ENCODE measurements at regions not wholly inside any gene's neighbourhood (a gene's known extent, or its start where the extent isn't known, plus 50 kb on each side); places are given as distances from the start of the nearest gene placed in this dataset.

DNA sequence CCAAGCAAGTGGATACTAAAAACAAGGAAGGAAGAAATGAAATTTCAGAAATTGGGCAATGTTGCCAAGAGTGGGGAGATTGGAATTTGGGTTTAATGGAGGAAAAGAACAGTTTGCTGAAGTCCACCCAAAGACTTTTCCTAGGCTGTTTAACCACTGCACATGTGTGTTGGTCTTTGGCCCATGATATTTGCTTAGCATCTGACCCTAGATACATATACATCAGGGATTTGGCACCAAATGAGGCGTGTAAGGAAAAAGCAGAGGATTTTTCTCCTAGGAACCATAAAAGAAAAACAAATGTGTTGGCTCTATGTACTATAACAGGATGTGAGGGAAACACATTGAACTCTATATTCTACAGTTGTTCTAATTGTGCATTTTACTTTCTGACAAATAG, 80.7 kb upstream of the CD28 start:
- no peak for TF ChIP-seq POLR2A (IDR thresholded peaks at IDR 0.05)
- TF ChIP-seq, protein P1, sequence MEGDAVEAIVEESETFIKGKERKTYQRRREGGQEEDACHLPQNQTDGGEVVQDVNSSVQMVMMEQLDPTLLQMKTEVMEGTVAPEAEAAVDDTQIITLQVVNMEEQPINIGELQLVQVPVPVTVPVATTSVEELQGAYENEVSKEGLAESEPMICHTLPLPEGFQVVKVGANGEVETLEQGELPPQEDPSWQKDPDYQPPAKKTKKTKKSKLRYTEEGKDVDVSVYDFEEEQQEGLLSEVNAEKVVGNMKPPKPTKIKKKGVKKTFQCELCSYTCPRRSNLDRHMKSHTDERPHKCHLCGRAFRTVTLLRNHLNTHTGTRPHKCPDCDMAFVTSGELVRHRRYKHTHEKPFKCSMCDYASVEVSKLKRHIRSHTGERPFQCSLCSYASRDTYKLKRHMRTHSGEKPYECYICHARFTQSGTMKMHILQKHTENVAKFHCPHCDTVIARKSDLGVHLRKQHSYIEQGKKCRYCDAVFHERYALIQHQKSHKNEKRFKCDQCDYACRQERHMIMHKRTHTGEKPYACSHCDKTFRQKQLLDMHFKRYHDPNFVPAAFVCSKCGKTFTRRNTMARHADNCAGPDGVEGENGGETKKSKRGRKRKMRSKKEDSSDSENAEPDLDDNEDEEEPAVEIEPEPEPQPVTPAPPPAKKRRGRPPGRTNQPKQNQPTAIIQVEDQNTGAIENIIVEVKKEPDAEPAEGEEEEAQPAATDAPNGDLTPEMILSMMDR (IDR thresholded peaks at IDR 0.05), result no peak
